Stomach smooth muscle (tissue), 2 donors: ENCODE measurements at regions not wholly inside any gene's neighbourhood (a gene's known extent, or its start where the extent isn't known, plus 50 kb on each side); places are given as distances from the start of the nearest gene placed in this dataset.

Experiments
- H3K27ac ChIP-seq: one replicate; pipeline ENCODE4 v1.7.0; 2013; ENCODE audit warnings: mild to moderate bottlenecking, low read length, inconsistent platforms
- H3K27me3 ChIP-seq, 2 donors: one replicate each; pipeline ENCODE4 v1.7.0; 2013; ENCODE audit warnings: low read length in 2 of 2; ENCODE audit not compliant: insufficient read depth in 2 of 2, control insufficient read depth in 1 of 2
- H3K36me3 ChIP-seq, 2 donors: one replicate each; pipeline ENCODE4 v1.7.0; 2013; ENCODE audit warnings: low read length in 2 of 2; ENCODE audit not compliant: control insufficient read depth in 2 of 2, insufficient read depth in 2 of 2
- H3K4me1 ChIP-seq: one replicate; pipeline ENCODE4 v1.7.0; 2013; ENCODE audit warnings: low read length; ENCODE audit not compliant: control insufficient read depth, insufficient read depth
- H3K4me3 ChIP-seq, 2 donors: one replicate each; pipeline ENCODE4 v1.7.0; 2013; ENCODE audit warnings: low read length in 2 of 2
- H3K9ac ChIP-seq, 2 donors: one replicate each; pipeline ENCODE4 v1.7.0; 2013; ENCODE audit warnings: low read length in 2 of 2, mild to moderate bottlenecking in 1 of 2
- H3K9me3 ChIP-seq, 2 donors: one replicate each; pipeline ENCODE4 v1.7.0; 2013; ENCODE audit warnings: low read length in 2 of 2; ENCODE audit not compliant: control insufficient read depth in 2 of 2
- donor health status: healthy.
- donor health status: Pancreatic carcinoma.

- Histone ChIP-seq H3K9me3 (no peaks in the 10 kb centered on the region), H3K27me3 (no peaks in the 10 kb centered on the region), H3K27ac (no peak overlapping the region), H3K4me1 (no peaks in the 10 kb centered on the region), H3K4me3 (no peak overlapping the region), H3K9ac (no peak overlapping the region), H3K36me3 (no peaks in the 10 kb centered on the region)
These were observed 274.9 kb upstream of the LRRTM4 start for GRCh38 chr2:77797088-77797487.

- Histone ChIP-seq H3K27me3 (no peaks in the 10 kb centered on the region), H3K4me3 (no peak overlapping the region), H3K36me3 (no peaks in the 10 kb centered on the region), H3K9me3 (no peaks in the 10 kb centered on the region), H3K27ac (no peak overlapping the region), H3K4me1 (no peaks in the 10 kb centered on the region), H3K9ac (no peak overlapping the region)
These were observed 278.2 kb upstream of the LRRTM4 start for GRCh38 chr2:77800410-77800809.

GRCh38 chr2:77807531-77808215 lies 285.5 kb upstream of the LRRTM4 start:
- no peak overlapping the region for H3K9ac ChIP-seq
- no peaks in the 10 kb centered on the region for H3K4me1 ChIP-seq
- no peaks in the 10 kb centered on the region for H3K9me3 ChIP-seq
- no peak overlapping the region for H3K4me3 ChIP-seq
- H3K36me3 ChIP-seq: no peaks in the 10 kb centered on the region
- H3K27me3 ChIP-seq: no peaks in the 10 kb centered on the region
- H3K27ac ChIP-seq: no peak overlapping the region

DNA sequence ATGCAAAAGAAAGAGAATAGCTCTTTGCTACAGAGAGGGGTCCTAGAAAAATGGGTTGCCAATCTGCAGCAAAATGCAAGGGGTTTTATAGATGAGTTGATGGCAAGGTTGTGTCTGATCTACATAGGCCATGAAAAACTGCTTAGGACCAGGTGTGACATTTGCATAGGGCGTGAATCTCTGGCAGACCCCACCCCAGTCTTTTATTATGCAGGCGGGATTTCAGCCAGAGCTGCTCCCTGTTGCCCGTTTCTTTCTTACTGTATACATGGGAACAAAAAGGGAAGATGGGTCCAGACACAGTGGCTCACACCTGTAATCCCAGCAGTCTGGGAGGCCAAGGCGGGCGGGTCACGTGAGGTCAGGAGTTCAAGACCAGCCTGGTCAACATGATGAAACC lies 286.4 kb upstream of the LRRTM4 start:
- Histone ChIP-seq H3K9ac (no peak overlapping the region), H3K36me3 (no peaks in the 10 kb centered on the region), H3K4me1 (no peaks in the 10 kb centered on the region), H3K27me3 (no peaks in the 10 kb centered on the region), H3K4me3 (no peak overlapping the region), H3K27ac (no peak overlapping the region), H3K9me3 (no peaks in the 10 kb centered on the region)

GRCh38 chr2:77813599-77813998 lies 291.4 kb upstream of the LRRTM4 start:
- no peaks in the 10 kb centered on the region for H3K9me3 ChIP-seq
- H3K4me1 ChIP-seq: no peaks in the 10 kb centered on the region
- no peak overlapping the region for H3K27ac ChIP-seq
- no peaks in the 10 kb centered on the region for H3K36me3 ChIP-seq
- no peaks in the 10 kb centered on the region for H3K27me3 ChIP-seq
- H3K9ac ChIP-seq: no peak overlapping the region
- H3K4me3 ChIP-seq: no peak overlapping the region

- no peak overlapping the region for H3K27ac ChIP-seq
- H3K36me3 ChIP-seq: no peaks in the 10 kb centered on the region
- H3K4me3 ChIP-seq: no peak overlapping the region
- no peak overlapping the region for H3K9ac ChIP-seq
- H3K9me3 ChIP-seq: no peaks in the 10 kb centered on the region
- no peaks in the 10 kb centered on the region for H3K27me3 ChIP-seq
- no peaks in the 10 kb centered on the region for H3K4me1 ChIP-seq
These were observed 294.4 kb upstream of the LRRTM4 start for GRCh38 chr2:77816618-77817017.

- Histone ChIP-seq H3K27ac (no peak overlapping the region), H3K4me1 (no peaks in the 10 kb centered on the region), H3K9ac (no peak overlapping the region), H3K9me3 (no peaks in the 10 kb centered on the region), H3K36me3 (no peaks in the 10 kb centered on the region), H3K27me3 (no peaks in the 10 kb centered on the region), H3K4me3 (no peak overlapping the region)
These were observed 296.0 kb upstream of the LRRTM4 start for GRCh38 chr2:77818186-77818585.

DNA sequence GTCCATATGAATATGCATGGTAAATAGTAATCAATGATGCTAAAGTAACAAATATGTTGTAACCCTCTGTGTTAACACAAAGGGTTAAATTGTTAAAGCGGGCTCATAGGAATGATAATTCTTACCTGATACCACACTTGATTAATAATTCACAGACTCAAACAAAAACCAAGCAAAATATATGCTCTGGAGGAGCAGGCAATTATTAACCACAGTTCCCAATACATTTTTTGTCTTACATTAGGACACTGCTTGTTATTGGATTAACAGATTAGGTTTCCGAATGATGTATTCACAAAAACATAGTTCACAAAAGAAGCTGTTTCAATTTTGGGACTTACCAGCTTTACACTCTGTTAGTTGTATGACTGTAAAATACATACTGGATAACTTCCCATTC lies 300.9 kb upstream of the LRRTM4 start:
- H3K9me3 ChIP-seq: peaks cover 0 to 5% of the 10 kb centered on the region in 2 donors
- H3K4me3 ChIP-seq: no peak overlapping the region
- H3K4me1 ChIP-seq: no peaks in the 10 kb centered on the region
- H3K27ac ChIP-seq: no peak overlapping the region
- H3K9ac ChIP-seq: no peak overlapping the region
- no peaks in the 10 kb centered on the region for H3K36me3 ChIP-seq
- no peaks in the 10 kb centered on the region for H3K27me3 ChIP-seq

DNA sequence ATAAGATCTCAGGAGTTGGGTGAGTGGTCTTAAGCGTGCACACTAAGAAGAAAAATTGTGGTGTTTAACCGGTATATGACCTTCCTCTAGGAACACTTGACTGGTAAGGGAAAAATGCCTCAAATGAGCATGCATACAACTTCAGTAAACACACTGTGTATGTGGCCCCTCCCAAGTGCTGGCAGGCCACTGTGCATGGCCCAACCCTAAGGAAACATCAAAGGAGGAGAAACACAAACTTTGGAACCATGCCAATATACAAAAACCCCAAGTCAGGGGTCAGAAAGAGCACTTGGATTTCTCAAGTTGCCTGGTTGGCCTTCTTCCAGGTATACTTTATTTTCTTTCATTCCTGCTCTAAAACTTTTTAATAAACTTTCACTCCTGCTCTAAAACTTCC lies 308.9 kb upstream of the LRRTM4 start:
- no peak overlapping the region for H3K4me3 ChIP-seq
- no peaks in the 10 kb centered on the region for H3K36me3 ChIP-seq
- H3K27me3 ChIP-seq: no peaks in the 10 kb centered on the region
- no peaks in the 10 kb centered on the region for H3K4me1 ChIP-seq
- no peak overlapping the region for H3K9ac ChIP-seq
- no peak overlapping the region for H3K27ac ChIP-seq
- H3K9me3 ChIP-seq: peaks cover 0 to 4% of the 10 kb centered on the region in 2 donors

GRCh38 chr2:77831471-77831870 lies 309.3 kb upstream of the LRRTM4 start:
- H3K36me3 ChIP-seq: no peaks in the 10 kb centered on the region
- no peaks in the 10 kb centered on the region for H3K4me1 ChIP-seq
- H3K27ac ChIP-seq: no peak overlapping the region
- H3K9me3 ChIP-seq: peaks cover 0 to 4% of the 10 kb centered on the region in 2 donors
- no peaks in the 10 kb centered on the region for H3K27me3 ChIP-seq
- H3K9ac ChIP-seq: no peak overlapping the region
- no peak overlapping the region for H3K4me3 ChIP-seq

DNA sequence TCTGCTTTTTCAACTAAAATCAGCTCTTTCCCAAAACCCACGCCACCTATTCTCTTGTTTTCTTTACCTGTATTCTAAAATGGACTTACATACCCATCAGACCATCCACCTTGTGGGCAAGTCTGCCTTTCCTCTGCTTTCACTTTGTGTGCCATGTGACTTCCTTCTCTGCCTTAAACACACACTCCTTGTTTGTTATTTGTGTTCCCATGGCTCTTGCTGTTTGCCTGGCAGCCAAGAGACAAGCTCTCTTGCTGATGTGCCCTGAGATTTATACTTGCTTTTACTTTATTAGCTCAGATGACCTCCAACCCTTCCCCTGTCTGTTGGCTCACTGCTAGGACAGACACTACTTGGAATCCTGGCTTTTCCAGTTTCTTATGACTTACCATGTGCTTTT lies 309.7 kb upstream of the LRRTM4 start:
- Histone ChIP-seq H3K36me3 (no peaks in the 10 kb centered on the region), H3K27ac (no peak overlapping the region), H3K9me3 (peaks cover 0 to 4% of the 10 kb centered on the region in 2 donors), H3K4me1 (no peaks in the 10 kb centered on the region), H3K4me3 (no peak overlapping the region), H3K9ac (no peak overlapping the region), H3K27me3 (no peaks in the 10 kb centered on the region)
